RKO (cell line): ENCODE measurements at regions not wholly inside any gene's neighbourhood (a gene's known extent, or its start where the extent isn't known, plus 50 kb on each side); places are given as distances from the start of the nearest gene placed in this dataset.

Source experiments
- DNase-seq: peaks from one replicate; pipeline ENCODE4 v3.0.0-alpha.2; 2016; ENCODE audit warnings: low spot score

GRCh38 chr2:4499316-4500030 lies 796.1 kb downstream of the DCDC2C start:
- DNase-seq = no peak

GRCh38 chr2:4501525-4501924 lies 798.1 kb downstream of the DCDC2C start:
- DNase-seq = no peak

- no peak for DNase-seq
Observed at GRCh38 chr2:4502230-4502843, 799.0 kb downstream of the DCDC2C start.

GRCh38 chr2:4507661-4508060 lies 804.3 kb downstream of the DCDC2C start:
- no peak for DNase-seq

GRCh38 chr2:4515871-4516761 lies 812.7 kb downstream of the DCDC2C start:
- no peak for DNase-seq

- no peak for DNase-seq
Observed at GRCh38 chr2:4518596-4518995, 815.2 kb downstream of the DCDC2C start.

- DNase-seq = no peak
Observed at GRCh38 chr2:4522498-4523421, 819.4 kb downstream of the DCDC2C start.

GRCh38 chr2:4527416-4527815 lies 824.0 kb downstream of the DCDC2C start:
- no peak for DNase-seq

- DNase-seq = no peak
Observed at GRCh38 chr2:4528246-4528645, 824.9 kb downstream of the DCDC2C start.

GRCh38 chr2:4528773-4529172 lies 825.4 kb downstream of the DCDC2C start:
- no peak for DNase-seq

GRCh38 chr2:4529738-4530137 lies 826.4 kb downstream of the DCDC2C start:
- no peak for DNase-seq

GRCh38 chr2:4530231-4530630 lies 826.9 kb downstream of the DCDC2C start:
- DNase-seq = no peak

- no peak for DNase-seq
Observed at GRCh38 chr2:4533806-4534205, 830.4 kb downstream of the DCDC2C start.

GRCh38 chr2:4539121-4539520 lies 835.7 kb downstream of the DCDC2C start:
- DNase-seq = no peak

GRCh38 chr2:4549666-4550210 lies 846.4 kb downstream of the DCDC2C start:
- DNase-seq = no peak

GRCh38 chr2:4551691-4552474 lies 848.5 kb downstream of the DCDC2C start:
- DNase-seq = no peak

GRCh38 chr2:4553241-4553640 lies 849.9 kb downstream of the DCDC2C start:
- DNase-seq = no peak

GRCh38 chr2:4556135-4556896 lies 852.9 kb downstream of the DCDC2C start:
- peak; percentile 8 for DNase-seq

- DNase-seq = no peak
Observed at GRCh38 chr2:4561196-4561595, 857.8 kb downstream of the DCDC2C start.

- DNase-seq = no peak
Observed at GRCh38 chr2:4576075-4576474, 872.7 kb downstream of the DCDC2C start.
